C4-2B (cell line): ENCODE measurements at regions not wholly inside any gene's neighbourhood (a gene's known extent, or its start where the extent isn't known, plus 50 kb on each side); places are given as distances from the start of the nearest gene placed in this dataset.

ENCODE experiments used
- ZFX ChIP-seq: fragments of 450-650 bp; IDR thresholded peaks from 2 replicates; pipeline ENCODE4 v1.6.1; 2017
- TF ChIP-seq, protein P1 (sequence below): fragments of 450-650 bp; conservative IDR thresholded peaks from 2 replicates; pipeline ENCODE4 v1.5.1; 2017; ENCODE audit warnings: mild to moderate bottlenecking

DNA sequence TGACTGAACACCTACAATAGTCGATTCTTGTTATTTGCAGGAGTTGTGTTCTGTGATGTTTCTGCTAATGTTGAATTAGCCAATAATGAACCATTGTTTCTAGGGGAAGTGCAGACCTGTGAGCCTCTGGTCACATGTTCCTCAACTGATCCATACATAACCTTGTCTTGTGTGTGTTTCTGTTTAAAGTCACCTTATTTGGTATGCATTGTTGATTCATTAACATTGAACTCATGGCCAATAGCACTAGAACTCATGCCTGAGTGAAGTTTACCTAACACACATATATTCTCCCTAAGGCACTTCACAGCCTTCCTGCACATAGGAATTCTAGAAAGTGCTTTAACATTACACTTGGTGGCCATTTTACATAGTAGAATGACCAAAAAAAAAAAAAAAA, 271.8 kb upstream of the PLET1 start:
- TF ChIP-seq, protein P1, sequence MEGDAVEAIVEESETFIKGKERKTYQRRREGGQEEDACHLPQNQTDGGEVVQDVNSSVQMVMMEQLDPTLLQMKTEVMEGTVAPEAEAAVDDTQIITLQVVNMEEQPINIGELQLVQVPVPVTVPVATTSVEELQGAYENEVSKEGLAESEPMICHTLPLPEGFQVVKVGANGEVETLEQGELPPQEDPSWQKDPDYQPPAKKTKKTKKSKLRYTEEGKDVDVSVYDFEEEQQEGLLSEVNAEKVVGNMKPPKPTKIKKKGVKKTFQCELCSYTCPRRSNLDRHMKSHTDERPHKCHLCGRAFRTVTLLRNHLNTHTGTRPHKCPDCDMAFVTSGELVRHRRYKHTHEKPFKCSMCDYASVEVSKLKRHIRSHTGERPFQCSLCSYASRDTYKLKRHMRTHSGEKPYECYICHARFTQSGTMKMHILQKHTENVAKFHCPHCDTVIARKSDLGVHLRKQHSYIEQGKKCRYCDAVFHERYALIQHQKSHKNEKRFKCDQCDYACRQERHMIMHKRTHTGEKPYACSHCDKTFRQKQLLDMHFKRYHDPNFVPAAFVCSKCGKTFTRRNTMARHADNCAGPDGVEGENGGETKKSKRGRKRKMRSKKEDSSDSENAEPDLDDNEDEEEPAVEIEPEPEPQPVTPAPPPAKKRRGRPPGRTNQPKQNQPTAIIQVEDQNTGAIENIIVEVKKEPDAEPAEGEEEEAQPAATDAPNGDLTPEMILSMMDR: no peak
- TF ChIP-seq ZFX: no peak
